Ishikawa (cell line): ENCODE measurements at regions not wholly inside any gene's neighbourhood (a gene's known extent, or its start where the extent isn't known, plus 50 kb on each side); places are given as distances from the start of the nearest gene placed in this dataset.

ENCODE experiments used
- CEBPB ChIP-seq: IDR thresholded peaks from 2 replicates; pipeline ENCODE4 v1.6.1; 2012
- CREB1 ChIP-seq: IDR thresholded peaks from 2 replicates; pipeline ENCODE4 v1.6.1; 2012; ENCODE audit warnings: low read depth
- EGR1 ChIP-seq: IDR thresholded peaks from 2 replicates; pipeline ENCODE4 v1.6.1; 2012
- EP300 ChIP-seq: IDR thresholded peaks from 2 replicates; pipeline ENCODE4 v1.6.1; 2012; ENCODE audit warnings: borderline replicate concordance
- FOXM1 ChIP-seq: IDR thresholded peaks from 2 replicates; pipeline ENCODE4 v1.6.1; 2012; ENCODE audit warnings: low read depth, borderline replicate concordance
- NFIC ChIP-seq: IDR thresholded peaks from 2 replicates; pipeline ENCODE4 v1.6.1; 2012
- RAD21 ChIP-seq: IDR thresholded peaks from 2 replicates; pipeline ENCODE4 v1.6.1; 2012; ENCODE audit warnings: low read depth
- TAF1 ChIP-seq: IDR thresholded peaks from 2 replicates; pipeline ENCODE4 v1.6.1; 2012; ENCODE audit warnings: low read depth, mild to moderate bottlenecking
- TCF12 ChIP-seq: IDR thresholded peaks from 2 replicates; pipeline ENCODE4 v1.6.1; 2012; ENCODE audit warnings: low read depth
- TEAD4 ChIP-seq: IDR thresholded peaks from 2 replicates; pipeline ENCODE4 v1.6.1; 2012
- USF1 ChIP-seq: IDR thresholded peaks from 2 replicates; pipeline ENCODE4 v1.6.1; 2012
- YY1 ChIP-seq: IDR thresholded peaks from 2 replicates; pipeline ENCODE4 v1.6.1; 2012; ENCODE audit warnings: low read depth
- ZBTB7A ChIP-seq: IDR thresholded peaks from 2 replicates; pipeline ENCODE4 v1.6.1; 2012; ENCODE audit warnings: low read depth
- TF ChIP-seq, protein P1 (sequence below): IDR thresholded peaks from 2 replicates; pipeline ENCODE4 v1.6.1; 2012
- TF ChIP-seq, protein P2 (sequence below): IDR thresholded peaks from 2 replicates; pipeline ENCODE4 v1.6.1; 2012; ENCODE audit warnings: low read depth, mild to moderate bottlenecking

DNA sequence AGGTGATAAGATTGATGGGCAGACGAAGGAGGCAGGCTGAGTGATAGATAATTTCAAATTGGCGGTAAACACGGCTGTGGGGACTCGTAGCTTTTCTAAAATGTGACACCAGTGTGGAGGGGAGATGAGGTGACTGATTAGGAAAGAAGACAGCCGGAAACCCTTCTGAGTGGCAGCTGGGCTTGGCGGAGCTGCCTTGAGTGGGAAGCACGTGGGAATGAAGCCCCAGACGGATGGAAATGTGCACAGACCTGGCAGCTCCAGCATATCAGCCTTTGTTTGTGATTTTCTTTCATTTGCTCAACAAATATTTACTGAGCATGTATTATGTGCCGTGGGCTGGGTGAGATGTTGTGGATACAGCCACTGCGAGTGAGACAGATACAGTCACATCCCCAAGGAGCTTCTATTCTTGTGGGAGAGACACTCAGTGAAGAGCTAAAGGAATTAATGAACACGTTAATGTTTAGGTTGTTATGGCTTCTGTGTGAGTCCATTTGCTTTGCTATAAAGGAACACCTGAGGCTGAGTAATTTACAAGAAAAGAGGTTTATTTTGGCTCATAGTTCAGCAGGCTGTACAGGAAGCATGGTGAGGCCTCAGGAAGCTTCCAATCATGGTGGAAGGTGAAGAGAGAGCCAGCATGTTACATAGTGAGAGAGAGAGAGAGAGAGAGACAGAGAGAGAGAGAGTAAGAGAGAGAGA is 65.5 kb upstream of the LHX5 start:
- no peak for TF ChIP-seq RAD21
- no peak for TF ChIP-seq FOXM1
- no peak for TF ChIP-seq TCF12
- TF ChIP-seq EGR1 = no peak

GRCh38 chr12:113535100-113535499 is 63.4 kb upstream of the LHX5 start:
- TF ChIP-seq TAF1 = no peak
- no peak for TF ChIP-seq USF1
- no peak for TF ChIP-seq CEBPB
- TF ChIP-seq ZBTB7A = no peak
- no peak for TF ChIP-seq FOXM1
- TF ChIP-seq TEAD4 = no peak
- no peak for TF ChIP-seq EGR1
- TF ChIP-seq EP300 = no peak
- no peak for TF ChIP-seq TCF12
- TF ChIP-seq, protein P1, sequence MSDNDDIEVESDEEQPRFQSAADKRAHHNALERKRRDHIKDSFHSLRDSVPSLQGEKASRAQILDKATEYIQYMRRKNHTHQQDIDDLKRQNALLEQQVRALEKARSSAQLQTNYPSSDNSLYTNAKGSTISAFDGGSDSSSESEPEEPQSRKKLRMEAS = no peak
- TF ChIP-seq RAD21 = no peak
- TF ChIP-seq, protein P2, sequence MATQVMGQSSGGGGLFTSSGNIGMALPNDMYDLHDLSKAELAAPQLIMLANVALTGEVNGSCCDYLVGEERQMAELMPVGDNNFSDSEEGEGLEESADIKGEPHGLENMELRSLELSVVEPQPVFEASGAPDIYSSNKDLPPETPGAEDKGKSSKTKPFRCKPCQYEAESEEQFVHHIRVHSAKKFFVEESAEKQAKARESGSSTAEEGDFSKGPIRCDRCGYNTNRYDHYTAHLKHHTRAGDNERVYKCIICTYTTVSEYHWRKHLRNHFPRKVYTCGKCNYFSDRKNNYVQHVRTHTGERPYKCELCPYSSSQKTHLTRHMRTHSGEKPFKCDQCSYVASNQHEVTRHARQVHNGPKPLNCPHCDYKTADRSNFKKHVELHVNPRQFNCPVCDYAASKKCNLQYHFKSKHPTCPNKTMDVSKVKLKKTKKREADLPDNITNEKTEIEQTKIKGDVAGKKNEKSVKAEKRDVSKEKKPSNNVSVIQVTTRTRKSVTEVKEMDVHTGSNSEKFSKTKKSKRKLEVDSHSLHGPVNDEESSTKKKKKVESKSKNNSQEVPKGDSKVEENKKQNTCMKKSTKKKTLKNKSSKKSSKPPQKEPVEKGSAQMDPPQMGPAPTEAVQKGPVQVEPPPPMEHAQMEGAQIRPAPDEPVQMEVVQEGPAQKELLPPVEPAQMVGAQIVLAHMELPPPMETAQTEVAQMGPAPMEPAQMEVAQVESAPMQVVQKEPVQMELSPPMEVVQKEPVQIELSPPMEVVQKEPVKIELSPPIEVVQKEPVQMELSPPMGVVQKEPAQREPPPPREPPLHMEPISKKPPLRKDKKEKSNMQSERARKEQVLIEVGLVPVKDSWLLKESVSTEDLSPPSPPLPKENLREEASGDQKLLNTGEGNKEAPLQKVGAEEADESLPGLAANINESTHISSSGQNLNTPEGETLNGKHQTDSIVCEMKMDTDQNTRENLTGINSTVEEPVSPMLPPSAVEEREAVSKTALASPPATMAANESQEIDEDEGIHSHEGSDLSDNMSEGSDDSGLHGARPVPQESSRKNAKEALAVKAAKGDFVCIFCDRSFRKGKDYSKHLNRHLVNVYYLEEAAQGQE = no peak
- no peak for TF ChIP-seq NFIC
- TF ChIP-seq CREB1 = no peak

GRCh38 chr12:113534555-113534954 is 62.9 kb upstream of the LHX5 start:
- TF ChIP-seq FOXM1 (no peak), RAD21 (no peak), CREB1 (no peak), TAF1 (no peak), NFIC (no peak), CEBPB (no peak)
- TF ChIP-seq, protein P1 = no peak

DNA sequence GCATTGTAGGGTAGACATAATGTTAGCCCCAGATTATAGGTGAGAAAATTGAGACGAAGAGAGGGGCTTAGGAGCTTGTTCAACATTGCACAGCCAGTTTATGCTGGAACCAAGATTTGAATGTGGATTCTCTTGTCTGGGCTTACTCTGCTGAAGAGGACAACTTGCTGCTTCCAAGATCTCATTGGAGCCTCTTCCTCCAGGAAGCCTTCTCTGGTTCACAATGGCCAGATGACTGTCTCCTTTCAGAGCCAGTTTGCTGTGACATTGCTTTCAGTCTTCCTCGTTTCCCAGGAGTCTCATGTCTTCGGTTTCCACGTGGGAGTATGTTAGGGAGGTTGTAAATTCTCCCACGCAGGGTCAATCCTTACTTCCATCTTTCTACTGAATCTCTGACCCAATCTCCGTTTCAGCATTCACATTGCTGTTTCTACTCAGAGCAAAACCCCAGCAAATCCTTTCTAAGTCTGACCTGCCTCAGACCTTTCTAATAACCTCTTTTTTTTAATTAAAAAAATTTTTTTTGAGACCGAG is 62.2 kb upstream of the LHX5 start:
- no peak for TF ChIP-seq YY1
- no peak for TF ChIP-seq ZBTB7A
- TF ChIP-seq USF1 = no peak
- no peak for TF ChIP-seq CEBPB

GRCh38 chr12:113532292-113532691 is 60.6 kb upstream of the LHX5 start:
- TF ChIP-seq EP300 (no peak), RAD21 (no peak), EGR1 (no peak), YY1 (no peak), TEAD4 (no peak), CEBPB (no peak), TCF12 (no peak), TAF1 (no peak), USF1 (no peak)
- TF ChIP-seq, protein P1 = no peak
- TF ChIP-seq, protein P2 = no peak
